Hepatocyte (in vitro differentiated cells): ENCODE measurements at regions not wholly inside any gene's neighbourhood (a gene's known extent, or its start where the extent isn't known, plus 50 kb on each side); places are given as distances from the start of the nearest gene placed in this dataset.

Experiments
- DNase-seq: peaks from one replicate; pipeline ENCODE4 v3.0.0-alpha.2; 2016; ENCODE audit warnings: low spot score
- H2AFZ ChIP-seq: fragments of 200-600 bp; sonication (generic); 2 replicates; pipeline ENCODE4 v1.6.0; 2016; ENCODE audit warnings: antibody characterized with exemption, mild to moderate bottlenecking
- H3K27ac ChIP-seq: fragments of 200-600 bp; sonication (generic); 2 replicates; pipeline ENCODE4 v1.5.1; 2016; ENCODE audit warnings: mild to moderate bottlenecking
- H3K27me3 ChIP-seq: fragments of 200-600 bp; sonication (generic); 2 replicates; pipeline ENCODE4 v1.6.1; 2016
- H3K36me3 ChIP-seq: fragments of 200-600 bp; sonication (generic); replicated peaks from 2 replicates; pipeline ENCODE4 v1.5.1; 2016; ENCODE audit warnings: low read depth; ENCODE audit not compliant: insufficient read depth
- H3K4me1 ChIP-seq: fragments of 200-600 bp; sonication (generic); 2 replicates; pipeline ENCODE4 v1.5.1; 2016; ENCODE audit warnings: mild to moderate bottlenecking, moderate library complexity; ENCODE audit not compliant: insufficient read depth
- H3K4me2 ChIP-seq: fragments of 200-600 bp; sonication (generic); 2 replicates; pipeline ENCODE4 v1.6.0; 2016
- H3K4me3 ChIP-seq: fragments of 200-600 bp; sonication (generic); 2 replicates; pipeline ENCODE4 v1.5.1; 2016; ENCODE audit warnings: mild to moderate bottlenecking
- H3K79me2 ChIP-seq: fragments of 200-600 bp; sonication (generic); 2 replicates; pipeline ENCODE4 v1.6.0; 2017; ENCODE audit warnings: mild to moderate bottlenecking
- H3K9me2 ChIP-seq: fragments of 200-600 bp; sonication (generic); replicated peaks from 2 replicates; pipeline ENCODE4 v1.6.0; 2017; ENCODE audit warnings: mild to moderate bottlenecking; ENCODE audit not compliant: insufficient read depth
- H3K9me3 ChIP-seq: fragments of 200-600 bp; sonication (generic); 2 replicates; pipeline ENCODE4 v1.5.1; 2016; ENCODE audit warnings: low read depth, mild to moderate bottlenecking
- H4K20me1 ChIP-seq: fragments of 200-600 bp; sonication (generic); 2 replicates; pipeline ENCODE4 v1.6.0; 2016; ENCODE audit warnings: mild to moderate bottlenecking; ENCODE audit not compliant: insufficient read depth, poor library complexity, severe bottlenecking
- EZH2 ChIP-seq: fragments of 200-600 bp; sonication (generic); IDR thresholded peaks from 2 replicates; pipeline ENCODE4 v1.6.1; 2016; ENCODE audit warnings: antibody characterized with exemption, mild to moderate bottlenecking, borderline replicate concordance
- EZH2phosphoT487 ChIP-seq: fragments of 200-600 bp; sonication (generic); IDR thresholded peaks from one replicate; pipeline ENCODE4 v1.6.1; 2018; ENCODE audit warnings: antibody characterized with exemption, mild to moderate bottlenecking, low read depth, moderate library complexity; ENCODE audit not compliant: unreplicated experiment, severe bottlenecking
- WGBS: methylation state at CpG from one replicate; pipeline ENCODE4 v1.1.6; 2016; ENCODE audit warnings: low lambda C conversion rate; ENCODE audit errors: missing lambda C conversion rate; 5-methylcytosine and 5-hydroxymethylcytosine counted together
- TF ChIP-seq, protein P1 (sequence below): fragments of 200-600 bp; sonication (generic); IDR thresholded peaks from 2 replicates; pipeline ENCODE4 v1.5.1; 2016; ENCODE audit warnings: antibody characterized with exemption, mild to moderate bottlenecking; ENCODE audit not compliant: poor library complexity

DNA sequence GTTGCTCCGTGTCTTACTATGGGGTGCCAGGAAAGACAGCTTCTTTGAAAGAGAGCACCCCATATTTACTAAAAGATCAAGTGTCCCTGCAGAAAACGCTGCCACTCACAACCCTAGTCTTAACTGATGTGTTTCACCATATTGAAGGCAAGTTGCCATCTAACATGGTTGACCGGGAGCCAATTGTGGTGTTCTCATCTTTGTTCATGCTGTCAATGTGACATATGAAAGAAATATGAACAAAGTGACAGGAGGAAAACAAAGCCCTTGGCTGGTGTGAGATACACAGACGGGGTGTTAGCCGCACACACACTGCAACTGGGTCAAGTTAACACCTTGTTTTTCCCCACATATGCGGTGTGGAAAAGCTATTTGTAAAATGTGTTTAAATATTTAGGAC, 122.3 kb upstream of the NEBL start:
- H3K27ac ChIP-seq: no peak overlapping the region
- 94% methylated on average over 6 of the region's 6 CpGs for WGBS
- no peak for DNase-seq
- no peaks in the 10 kb centered on the region for H3K36me3 ChIP-seq
- no peaks in the 10 kb centered on the region for H3K9me2 ChIP-seq
- no peaks in the 10 kb centered on the region for H3K79me2 ChIP-seq
- H3K27me3 ChIP-seq: no peaks in the 10 kb centered on the region
- TF ChIP-seq, protein P1, sequence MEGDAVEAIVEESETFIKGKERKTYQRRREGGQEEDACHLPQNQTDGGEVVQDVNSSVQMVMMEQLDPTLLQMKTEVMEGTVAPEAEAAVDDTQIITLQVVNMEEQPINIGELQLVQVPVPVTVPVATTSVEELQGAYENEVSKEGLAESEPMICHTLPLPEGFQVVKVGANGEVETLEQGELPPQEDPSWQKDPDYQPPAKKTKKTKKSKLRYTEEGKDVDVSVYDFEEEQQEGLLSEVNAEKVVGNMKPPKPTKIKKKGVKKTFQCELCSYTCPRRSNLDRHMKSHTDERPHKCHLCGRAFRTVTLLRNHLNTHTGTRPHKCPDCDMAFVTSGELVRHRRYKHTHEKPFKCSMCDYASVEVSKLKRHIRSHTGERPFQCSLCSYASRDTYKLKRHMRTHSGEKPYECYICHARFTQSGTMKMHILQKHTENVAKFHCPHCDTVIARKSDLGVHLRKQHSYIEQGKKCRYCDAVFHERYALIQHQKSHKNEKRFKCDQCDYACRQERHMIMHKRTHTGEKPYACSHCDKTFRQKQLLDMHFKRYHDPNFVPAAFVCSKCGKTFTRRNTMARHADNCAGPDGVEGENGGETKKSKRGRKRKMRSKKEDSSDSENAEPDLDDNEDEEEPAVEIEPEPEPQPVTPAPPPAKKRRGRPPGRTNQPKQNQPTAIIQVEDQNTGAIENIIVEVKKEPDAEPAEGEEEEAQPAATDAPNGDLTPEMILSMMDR: no peak
- no peak for TF ChIP-seq EZH2
- H3K9me3 ChIP-seq: no peaks in the 10 kb centered on the region
- H3K4me1 ChIP-seq: no peaks in the 10 kb centered on the region
- no peak overlapping the region for H3K4me3 ChIP-seq
- H2AFZ ChIP-seq: no peak overlapping the region
- H4K20me1 ChIP-seq: no peaks in the 10 kb centered on the region
- H3K4me2 ChIP-seq: no peak overlapping the region

DNA sequence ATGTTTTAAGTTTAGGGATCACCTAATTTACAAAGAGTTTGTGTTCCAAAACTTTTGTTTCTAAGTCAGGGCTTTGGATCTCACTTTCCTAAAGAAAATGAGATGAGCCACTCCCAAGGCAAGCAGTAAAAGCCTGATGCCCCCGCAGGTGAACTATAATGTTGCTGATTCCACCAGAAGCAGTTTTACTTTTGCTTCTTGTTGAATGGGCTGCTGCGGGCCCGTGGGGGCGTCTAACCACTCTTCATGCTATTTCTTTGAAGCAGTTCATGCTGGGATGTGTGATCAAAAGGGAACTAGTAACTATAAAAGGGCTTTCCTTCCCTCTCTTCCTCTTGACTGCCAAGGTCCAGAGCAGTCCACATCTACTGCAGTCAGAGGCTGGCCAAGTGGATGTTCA, 118.7 kb upstream of the NEBL start:
- H4K20me1 ChIP-seq: no peaks in the 10 kb centered on the region
- no peak overlapping the region for H3K27ac ChIP-seq
- H3K36me3 ChIP-seq: no peaks in the 10 kb centered on the region
- H3K79me2 ChIP-seq: no peaks in the 10 kb centered on the region
- 71% methylated on average over 4 of the region's 4 CpGs for WGBS
- H3K9me3 ChIP-seq: no peaks in the 10 kb centered on the region
- no peaks in the 10 kb centered on the region for H3K9me2 ChIP-seq
- H3K4me2 ChIP-seq: no peak overlapping the region
- H3K4me1 ChIP-seq: no peaks in the 10 kb centered on the region
- TF ChIP-seq, protein P1: no peak
- TF ChIP-seq EZH2phosphoT487: no peak
- no peak for TF ChIP-seq EZH2
- no peak for DNase-seq
- H3K27me3 ChIP-seq: no peaks in the 10 kb centered on the region
- H2AFZ ChIP-seq: no peak overlapping the region
- no peak overlapping the region for H3K4me3 ChIP-seq

DNA sequence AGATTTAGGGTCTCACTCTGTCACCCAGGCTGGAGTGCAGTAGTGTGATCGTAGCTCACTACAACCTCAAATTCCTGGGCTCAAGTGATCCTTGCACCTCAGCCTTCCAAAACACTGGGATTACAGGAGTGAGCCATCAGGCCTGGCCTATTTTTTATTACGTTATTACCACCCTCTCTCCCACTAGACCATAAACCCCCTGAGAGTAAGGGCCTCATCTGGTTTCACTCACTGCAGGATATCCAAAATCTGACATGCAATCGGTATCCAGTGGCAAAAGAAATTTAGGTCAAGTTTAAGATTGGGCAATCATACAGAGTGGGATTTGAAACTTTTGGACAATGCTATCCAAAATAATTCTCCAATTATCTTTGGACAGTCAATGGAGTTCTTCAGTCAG, 117.0 kb upstream of the NEBL start:
- no peak overlapping the region for H2AFZ ChIP-seq
- H4K20me1 ChIP-seq: no peaks in the 10 kb centered on the region
- WGBS: 87% methylated on average over 3 of the region's 3 CpGs

More for the DNA sequence above, 117.0 kb upstream of the NEBL start:
- Histone ChIP-seq H3K4me2 (no peak overlapping the region), H3K79me2 (no peaks in the 10 kb centered on the region), H3K9me2 (no peaks in the 10 kb centered on the region), H3K27me3 (no peaks in the 10 kb centered on the region), H3K9me3 (no peaks in the 10 kb centered on the region), H3K27ac (no peak overlapping the region), H3K4me3 (no peak overlapping the region), H3K4me1 (no peaks in the 10 kb centered on the region), H3K36me3 (no peaks in the 10 kb centered on the region)
- no peak for DNase-seq
- TF ChIP-seq, protein P1: no peak
- no peak for TF ChIP-seq EZH2phosphoT487
- no peak for TF ChIP-seq EZH2
